Fibroblast of skin of scalp (primary cell): ENCODE measurements at regions not wholly inside any gene's neighbourhood (a gene's known extent, or its start where the extent isn't known, plus 50 kb on each side); places are given as distances from the start of the nearest gene placed in this dataset.

Experiments
- DNase-seq: peaks from one replicate; pipeline ENCODE4 v3.0.0-alpha.2; 2013

GRCh38 chrX:3257471-3257870 is 89.0 kb downstream of the MXRA5 start:
- peak; percentile 56 for DNase-seq

- DNase-seq = no peak
Observed at GRCh38 chrX:3256868-3257267, 89.6 kb downstream of the MXRA5 start.

GRCh38 chrX:3252744-3253143 is 93.7 kb downstream of the MXRA5 start:
- peak; percentile 30 for DNase-seq

GRCh38 chrX:3250966-3251365 is 95.5 kb downstream of the MXRA5 start:
- no peak for DNase-seq

GRCh38 chrX:3244955-3245354 is 101.5 kb downstream of the MXRA5 start:
- peak; percentile 22 for DNase-seq

GRCh38 chrX:3244203-3244743 is 102.2 kb downstream of the MXRA5 start:
- DNase-seq = peak; percentile 89

- DNase-seq = no peak
Observed at GRCh38 chrX:3232262-3232923, 114.1 kb downstream of the MXRA5 start.

GRCh38 chrX:3231766-3232165 is 114.7 kb downstream of the MXRA5 start:
- DNase-seq = peak; percentile 47

- no peak for DNase-seq
Observed at GRCh38 chrX:3230496-3230895, 116.0 kb downstream of the MXRA5 start.

GRCh38 chrX:3227526-3227925 is 118.9 kb downstream of the MXRA5 start:
- DNase-seq = no peak

GRCh38 chrX:3226087-3226486 is 120.4 kb downstream of the MXRA5 start:
- DNase-seq = no peak

- DNase-seq = no peak
Observed at GRCh38 chrX:3221643-3222042, 124.8 kb downstream of the MXRA5 start.

GRCh38 chrX:3219667-3220066 is 126.8 kb downstream of the MXRA5 start:
- DNase-seq = no peak

GRCh38 chrX:3219231-3219630 is 127.2 kb downstream of the MXRA5 start:
- no peak for DNase-seq

- no peak for DNase-seq
Observed at GRCh38 chrX:3218442-3218841, 128.0 kb downstream of the MXRA5 start.

GRCh38 chrX:3216581-3217180 is 129.8 kb downstream of the MXRA5 start:
- DNase-seq = peak; percentile 24

GRCh38 chrX:3215249-3215648 is 131.2 kb downstream of the MXRA5 start:
- no peak for DNase-seq

- no peak for DNase-seq
Observed at GRCh38 chrX:3206314-3206713, 140.1 kb downstream of the MXRA5 start.

GRCh38 chrX:3204606-3205005 is 141.8 kb downstream of the MXRA5 start:
- DNase-seq = no peak

GRCh38 chrX:3195845-3196244 is 150.6 kb downstream of the MXRA5 start:
- no peak for DNase-seq

- DNase-seq = no peak
Observed at GRCh38 chrX:3192835-3193234, 151.6 kb downstream of the ARSF start.

GRCh38 chrX:3191796-3192195 is 150.5 kb downstream of the ARSF start:
- no peak for DNase-seq

- peak; percentile 56 for DNase-seq
Observed at GRCh38 chrX:3191201-3191600, 149.9 kb downstream of the ARSF start.

GRCh38 chrX:3184176-3184930 is 143.1 kb downstream of the ARSF start:
- DNase-seq = peak; percentile 31
